ENCODE measurements at regions not wholly inside any gene's neighbourhood (a gene's known extent, or its start where the extent isn't known, plus 50 kb on each side); places are given as distances from the start of the nearest gene placed in this dataset.

GRCh38 chr13:22141716-22142115 is 470.8 kb downstream of the FGF9 start:
- no peak overlapping the region for H3K27ac ChIP-seq (ENCODE audit: low read depth in 1 of 2, low read length in 1 of 2)
- no peak for DNase-seq (ENCODE audit: low read depth in 6 of 9, low spot score in 9 of 9)
- H3K27me3 ChIP-seq (ENCODE audit: control insufficient read depth in 2 of 2, insufficient read depth in 1 of 2, low read length in 1 of 2) = no peaks in the 10 kb centered on the region
- no peak overlapping the region for H3K4me3 ChIP-seq (ENCODE audit: low read length in 2 of 2)
- 83% methylated on average over 1 of the region's 1 CpG for WGBS
- no peaks in the 10 kb centered on the region for H3K4me1 ChIP-seq (ENCODE audit: control insufficient read depth in 2 of 2, insufficient read depth in 2 of 2, low read length in 2 of 2)
- H3K36me3 ChIP-seq (ENCODE audit: control insufficient read depth in 2 of 2, insufficient read depth in 2 of 2, low read length in 1 of 2) = no peaks in the 10 kb centered on the region
- H3K9me3 ChIP-seq (ENCODE audit: control insufficient read depth in 2 of 2, insufficient read depth in 1 of 2, low read length in 1 of 2) = no peaks in the 10 kb centered on the region

- no peak for DNase-seq (ENCODE audit: low read depth in 6 of 9, low spot score in 9 of 9)
- no peaks in the 10 kb centered on the region for H3K27me3 ChIP-seq (ENCODE audit: control insufficient read depth in 2 of 2, insufficient read depth in 1 of 2, low read length in 1 of 2)
- H3K27ac ChIP-seq (ENCODE audit: low read depth in 1 of 2, low read length in 1 of 2) = no peak overlapping the region
- WGBS = 80% methylated on average over 1 of the region's 1 CpG
- H3K36me3 ChIP-seq (ENCODE audit: control insufficient read depth in 2 of 2, insufficient read depth in 2 of 2, low read length in 1 of 2) = no peaks in the 10 kb centered on the region
- no peak overlapping the region for H3K4me3 ChIP-seq (ENCODE audit: low read length in 2 of 2)
- H3K4me1 ChIP-seq (ENCODE audit: control insufficient read depth in 2 of 2, insufficient read depth in 2 of 2, low read length in 2 of 2) = no peaks in the 10 kb centered on the region
- H3K9me3 ChIP-seq (ENCODE audit: control insufficient read depth in 2 of 2, insufficient read depth in 1 of 2, low read length in 1 of 2) = no peaks in the 10 kb centered on the region
Observed at GRCh38 chr13:22143671-22144070, 472.8 kb downstream of the FGF9 start.

DNA sequence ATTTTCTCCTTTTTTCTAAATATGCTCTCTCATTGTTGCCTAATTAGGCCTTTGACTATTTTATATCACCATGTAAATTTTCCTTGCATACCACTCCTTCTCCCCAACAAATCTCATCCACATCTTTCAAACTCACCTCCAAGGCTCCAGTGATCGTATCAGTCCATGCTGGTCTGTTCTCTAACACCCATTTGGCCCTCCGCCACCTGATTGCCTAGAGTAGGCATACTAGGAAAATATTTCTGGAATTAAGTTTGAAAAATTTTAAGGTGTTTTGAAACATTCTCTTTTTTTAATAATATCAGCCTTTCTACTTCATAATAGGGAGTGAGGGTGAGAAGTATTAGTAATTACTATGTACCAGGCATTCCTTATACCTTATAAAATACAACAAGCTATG is 473.9 kb downstream of the FGF9 start:
- no peak overlapping the region for H3K27ac ChIP-seq (ENCODE audit: low read depth in 1 of 2, low read length in 1 of 2)
- WGBS = 94% methylated on average over 2 of the region's 2 CpGs
- DNase-seq (ENCODE audit: low read depth in 6 of 9, low spot score in 9 of 9) = no peak

DNA sequence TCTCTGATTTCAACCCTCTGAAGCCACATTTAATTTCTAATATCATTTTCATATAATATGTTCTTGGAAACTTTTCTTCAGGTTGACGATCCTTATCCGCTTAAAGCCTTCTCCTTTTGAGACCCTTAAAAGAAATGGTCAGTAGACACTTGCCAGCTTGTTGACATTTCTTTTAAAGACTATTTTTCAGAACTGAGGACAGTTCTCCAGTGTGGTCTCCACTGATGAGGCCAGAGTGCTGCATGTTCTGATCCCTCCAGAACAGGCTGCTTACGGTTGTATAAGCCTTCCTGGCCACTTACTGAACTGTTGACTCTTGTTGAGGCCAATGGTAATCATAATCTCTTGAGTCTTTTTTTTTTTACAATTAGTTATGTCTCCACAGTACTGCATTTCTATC is 477.3 kb downstream of the FGF9 start:
- Histone ChIP-seq H3K4me1 (ENCODE audit: control insufficient read depth in 2 of 2, insufficient read depth in 2 of 2, low read length in 2 of 2) (no peaks in the 10 kb centered on the region), H3K36me3 (ENCODE audit: control insufficient read depth in 2 of 2, insufficient read depth in 2 of 2, low read length in 1 of 2) (no peaks in the 10 kb centered on the region), H3K9me3 (ENCODE audit: control insufficient read depth in 2 of 2, insufficient read depth in 1 of 2, low read length in 1 of 2) (no peaks in the 10 kb centered on the region), H3K27me3 (ENCODE audit: control insufficient read depth in 2 of 2, insufficient read depth in 1 of 2, low read length in 1 of 2) (no peaks in the 10 kb centered on the region), H3K4me3 (ENCODE audit: low read length in 2 of 2) (no peak overlapping the region), H3K27ac (ENCODE audit: low read depth in 1 of 2, low read length in 1 of 2) (no peak overlapping the region)
- DNase-seq (ENCODE audit: low read depth in 6 of 9, low spot score in 9 of 9) = no peak
- WGBS = 92% methylated on average over 3 of the region's 3 CpGs

More for the DNA sequence above, 473.9 kb downstream of the FGF9 start:
- Histone ChIP-seq H3K4me3 (ENCODE audit: low read length in 2 of 2) (no peak overlapping the region), H3K27me3 (ENCODE audit: control insufficient read depth in 2 of 2, insufficient read depth in 1 of 2, low read length in 1 of 2) (no peaks in the 10 kb centered on the region), H3K4me1 (ENCODE audit: control insufficient read depth in 2 of 2, insufficient read depth in 2 of 2, low read length in 2 of 2) (no peaks in the 10 kb centered on the region), H3K36me3 (ENCODE audit: control insufficient read depth in 2 of 2, insufficient read depth in 2 of 2, low read length in 1 of 2) (no peaks in the 10 kb centered on the region), H3K9me3 (ENCODE audit: control insufficient read depth in 2 of 2, insufficient read depth in 1 of 2, low read length in 1 of 2) (no peaks in the 10 kb centered on the region)

DNA sequence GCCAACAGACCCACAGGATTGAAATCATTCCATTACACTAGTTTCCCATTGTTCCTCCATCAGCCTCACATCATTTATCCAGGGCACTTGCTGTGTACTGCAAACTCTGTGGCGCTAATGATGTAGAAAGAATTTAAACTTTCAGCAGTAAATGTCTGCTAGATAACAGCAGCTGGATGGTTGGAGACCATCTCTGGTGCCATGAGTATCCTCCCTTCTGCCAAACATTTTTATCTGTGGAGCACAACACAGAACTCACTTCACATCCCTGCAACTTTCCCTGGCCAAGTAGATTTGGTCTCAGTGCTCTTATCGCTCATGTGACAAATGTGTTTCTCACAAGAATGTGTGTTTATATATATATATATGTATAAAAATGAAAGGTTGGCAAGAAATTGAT is 481.9 kb downstream of the FGF9 start:
- no peak for DNase-seq (ENCODE audit: low read depth in 6 of 9, low spot score in 9 of 9)
- WGBS = 98% methylated on average over 2 of the region's 2 CpGs
- Histone ChIP-seq H3K27ac (ENCODE audit: low read depth in 1 of 2, low read length in 1 of 2) (no peak overlapping the region), H3K4me1 (ENCODE audit: control insufficient read depth in 2 of 2, insufficient read depth in 2 of 2, low read length in 2 of 2) (no peaks in the 10 kb centered on the region), H3K9me3 (ENCODE audit: control insufficient read depth in 2 of 2, insufficient read depth in 1 of 2, low read length in 1 of 2) (no peaks in the 10 kb centered on the region), H3K27me3 (ENCODE audit: control insufficient read depth in 2 of 2, insufficient read depth in 1 of 2, low read length in 1 of 2) (no peaks in the 10 kb centered on the region), H3K36me3 (ENCODE audit: control insufficient read depth in 2 of 2, insufficient read depth in 2 of 2, low read length in 1 of 2) (no peaks in the 10 kb centered on the region), H3K4me3 (ENCODE audit: low read length in 2 of 2) (no peak overlapping the region)

DNA sequence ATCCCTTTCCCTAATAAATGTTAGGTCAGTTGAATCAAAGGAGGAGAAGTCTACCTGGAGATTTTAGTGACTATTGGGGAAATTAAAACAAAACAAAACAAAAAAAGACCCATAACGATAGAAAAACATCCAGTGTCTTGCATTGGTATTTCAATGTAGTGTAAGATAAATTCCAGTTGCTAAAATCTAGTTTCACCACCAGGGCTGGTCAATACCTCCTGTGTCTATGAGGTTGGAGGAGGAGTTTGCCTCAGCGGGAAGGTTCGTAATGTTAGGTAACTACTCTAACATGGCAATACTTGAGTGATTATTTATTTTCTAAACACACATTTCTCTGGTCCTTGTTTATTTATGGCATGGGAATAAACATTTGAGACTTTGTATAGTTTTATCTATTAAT is 483.2 kb downstream of the FGF9 start:
- no peaks in the 10 kb centered on the region for H3K36me3 ChIP-seq (ENCODE audit: control insufficient read depth in 2 of 2, insufficient read depth in 2 of 2, low read length in 1 of 2)
- no peak for DNase-seq (ENCODE audit: low read depth in 6 of 9, low spot score in 9 of 9)
- H3K27ac ChIP-seq (ENCODE audit: low read depth in 1 of 2, low read length in 1 of 2) = no peak overlapping the region
- no peak overlapping the region for H3K4me3 ChIP-seq (ENCODE audit: low read length in 2 of 2)
- no peaks in the 10 kb centered on the region for H3K4me1 ChIP-seq (ENCODE audit: control insufficient read depth in 2 of 2, insufficient read depth in 2 of 2, low read length in 2 of 2)
- no peaks in the 10 kb centered on the region for H3K9me3 ChIP-seq (ENCODE audit: control insufficient read depth in 2 of 2, insufficient read depth in 1 of 2, low read length in 1 of 2)
- 76% methylated on average over 3 of the region's 3 CpGs for WGBS
- H3K27me3 ChIP-seq (ENCODE audit: control insufficient read depth in 2 of 2, insufficient read depth in 1 of 2, low read length in 1 of 2) = no peaks in the 10 kb centered on the region

DNA sequence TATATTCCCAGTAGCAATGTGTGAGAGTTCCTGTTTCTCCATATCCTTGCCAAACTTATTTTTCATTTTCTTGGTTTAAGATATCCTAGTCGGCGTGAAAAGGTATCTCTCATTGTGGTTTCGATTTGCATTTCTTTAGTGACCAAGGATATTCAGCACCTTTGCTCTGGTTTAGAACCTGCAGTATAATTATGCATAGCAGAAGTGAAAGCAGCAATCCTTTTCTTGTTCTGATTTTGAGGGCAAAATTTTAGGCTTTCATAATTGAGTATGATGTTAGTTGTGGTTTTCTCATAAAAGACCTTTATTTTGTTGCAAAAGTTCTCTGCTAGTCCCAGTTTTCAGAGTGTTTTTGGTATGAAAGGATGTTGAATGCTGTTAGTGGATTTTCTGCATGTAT is 491.0 kb downstream of the FGF9 start:
- Histone ChIP-seq H3K4me3 (ENCODE audit: low read length in 2 of 2) (no peak overlapping the region), H3K27me3 (ENCODE audit: control insufficient read depth in 2 of 2, insufficient read depth in 1 of 2, low read length in 1 of 2) (no peaks in the 10 kb centered on the region), H3K4me1 (ENCODE audit: control insufficient read depth in 2 of 2, insufficient read depth in 2 of 2, low read length in 2 of 2) (no peaks in the 10 kb centered on the region), H3K27ac (ENCODE audit: low read depth in 1 of 2, low read length in 1 of 2) (no peak overlapping the region), H3K36me3 (ENCODE audit: control insufficient read depth in 2 of 2, insufficient read depth in 2 of 2, low read length in 1 of 2) (no peaks in the 10 kb centered on the region), H3K9me3 (ENCODE audit: control insufficient read depth in 2 of 2, insufficient read depth in 1 of 2, low read length in 1 of 2) (no peaks in the 10 kb centered on the region)
- no peak for DNase-seq (ENCODE audit: low read depth in 6 of 9, low spot score in 9 of 9)
- WGBS = 89% methylated on average over 3 of the region's 3 CpGs

GRCh38 chr13:22162889-22163288 is 492.0 kb downstream of the FGF9 start:
- H3K9me3 ChIP-seq (ENCODE audit: control insufficient read depth in 2 of 2, insufficient read depth in 1 of 2, low read length in 1 of 2) = no peaks in the 10 kb centered on the region
- no peak overlapping the region for H3K27ac ChIP-seq (ENCODE audit: low read depth in 1 of 2, low read length in 1 of 2)
- H3K4me3 ChIP-seq (ENCODE audit: low read length in 2 of 2) = no peak overlapping the region
- no peaks in the 10 kb centered on the region for H3K27me3 ChIP-seq (ENCODE audit: control insufficient read depth in 2 of 2, insufficient read depth in 1 of 2, low read length in 1 of 2)
- H3K36me3 ChIP-seq (ENCODE audit: control insufficient read depth in 2 of 2, insufficient read depth in 2 of 2, low read length in 1 of 2) = no peaks in the 10 kb centered on the region
- no peak for DNase-seq (ENCODE audit: low read depth in 6 of 9, low spot score in 9 of 9)
- WGBS = 38% methylated on average over 1 of the region's 1 CpG
- no peaks in the 10 kb centered on the region for H3K4me1 ChIP-seq (ENCODE audit: control insufficient read depth in 2 of 2, insufficient read depth in 2 of 2, low read length in 2 of 2)

DNA sequence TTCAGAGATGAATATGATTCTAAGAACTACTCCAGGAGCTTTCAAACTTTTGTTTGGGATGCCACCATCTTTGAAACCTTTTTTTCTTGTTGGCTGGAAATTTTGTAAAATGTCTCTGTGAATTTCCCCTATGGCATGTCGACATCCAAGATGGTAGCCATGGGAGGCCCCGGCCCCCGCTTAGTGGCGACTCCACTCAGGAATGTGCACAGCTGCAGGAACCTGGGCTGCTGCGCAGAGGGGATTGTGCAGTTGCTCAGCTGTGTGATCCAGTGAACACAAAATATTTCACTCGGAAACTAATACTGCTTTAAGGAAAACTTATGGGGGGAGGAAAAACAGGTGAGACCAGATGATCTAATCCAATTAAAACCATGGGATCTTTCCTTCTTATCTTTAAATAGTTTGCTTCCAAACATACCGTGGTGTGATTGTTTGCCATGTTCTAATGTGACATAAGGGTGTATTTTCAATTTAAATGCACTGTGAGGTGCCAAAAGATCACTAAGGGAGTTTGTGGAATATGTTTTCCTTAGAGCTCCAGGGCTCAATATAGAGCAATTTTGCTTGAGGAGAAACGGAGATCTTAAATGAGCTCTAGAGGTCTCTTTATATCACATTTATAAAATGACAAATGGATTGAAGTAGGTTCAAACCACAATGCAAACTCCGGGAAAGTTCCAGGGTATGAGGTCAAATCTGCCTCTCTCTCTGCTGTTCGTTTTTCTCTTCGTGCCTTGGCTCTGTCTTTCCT is 497.7 kb downstream of the FGF9 start:
- no peak overlapping the region for H3K4me3 ChIP-seq (ENCODE audit: low read length in 2 of 2)
- no peaks in the 10 kb centered on the region for H3K36me3 ChIP-seq (ENCODE audit: control insufficient read depth in 2 of 2, insufficient read depth in 2 of 2, low read length in 1 of 2)
- 93% methylated on average over 11 of the region's 11 CpGs for WGBS
- no peaks in the 10 kb centered on the region for H3K27me3 ChIP-seq (ENCODE audit: control insufficient read depth in 2 of 2, insufficient read depth in 1 of 2, low read length in 1 of 2)
- H3K27ac ChIP-seq (ENCODE audit: low read depth in 1 of 2, low read length in 1 of 2) = no peak overlapping the region
- no peak for DNase-seq (ENCODE audit: low read depth in 6 of 9, low spot score in 9 of 9)
- no peaks in the 10 kb centered on the region for H3K4me1 ChIP-seq (ENCODE audit: control insufficient read depth in 2 of 2, insufficient read depth in 2 of 2, low read length in 2 of 2)
- H3K9me3 ChIP-seq (ENCODE audit: control insufficient read depth in 2 of 2, insufficient read depth in 1 of 2, low read length in 1 of 2) = no peaks in the 10 kb centered on the region
